ENCODE measurements at regions not wholly inside any gene's neighbourhood (a gene's known extent, or its start where the extent isn't known, plus 50 kb on each side); places are given as distances from the start of the nearest gene placed in this dataset.

GRCh38 chr6:26158581-26159356, 71.5 kb downstream of the HFE start:
- no peak for TF ChIP-seq SIN3A (IDR thresholded peaks at IDR 0.05; ENCODE audit: borderline replicate concordance, low read depth, low read length)
- no peak for TF ChIP-seq CTCF (IDR thresholded peaks at IDR 0.05)
- TF ChIP-seq GATA2 (CRISPR knock-in tag; IDR thresholded peaks at IDR 0.05): no peak
- TF ChIP-seq TAF1 (IDR thresholded peaks at IDR 0.05; ENCODE audit: borderline replicate concordance, low read depth, low read length): no peak
- no peak for TF ChIP-seq USF2 (IDR thresholded peaks at IDR 0.05; ENCODE audit: borderline replicate concordance, low read depth, low read length)
- no peak for TF ChIP-seq RXRA (IDR thresholded peaks at IDR 0.05; ENCODE audit: borderline replicate concordance, low read depth)

Measured in SK-N-SH (cell line).